PC-3 (cell line): ENCODE measurements at regions not wholly inside any gene's neighbourhood (a gene's known extent, or its start where the extent isn't known, plus 50 kb on each side); places are given as distances from the start of the nearest gene placed in this dataset.
A peak's percentile ranks its signal among the peaks of the same experiment; 100 is the strongest.

ENCODE experiments used
- ATAC-seq: fragments of 200-7000 bp; cut with Tn5 transposase; 2 replicates; pipeline ENCODE4 v1.9.1; 2020; ENCODE audit warnings: mild to moderate bottlenecking, moderate library complexity
- BruUV-seq: library from RNA; stranded (reverse); fragments of 400-500 nt; replicated peaks from 2 replicates; lab custom pipeline; 2021; lab: Mats Ljungman, UMichigan
- CTCF ChIA-PET: fragments of 300-600 bp; sonication (Branson Sonifier 250); formaldehyde crosslinking; loops from one replicate; lab custom pipeline; 2022; ENCODE audit warnings: antibody characterized with exemption; lab: Charles Lee
- POLR2A ChIA-PET: fragments of 300-600 bp; sonication (Branson Sonifier 250); formaldehyde crosslinking; loops from one replicate; lab custom pipeline; 2022; ENCODE audit warnings: antibody characterized with exemption; ENCODE audit not compliant: unreplicated experiment; lab: Charles Lee
- DNase-seq: peaks from one replicate; pipeline ENCODE4 v3.0.0-alpha.2; 2015
- H2AFZ ChIP-seq: fragments of 300-600 bp; sonication (generic); 2 replicates; pipeline ENCODE4 v1.6.0; 2016; ENCODE audit warnings: antibody characterized with exemption, low read length
- H3F3A ChIP-seq: fragments of 300-600 bp; sonication (generic); one replicate; pipeline ENCODE4 v1.6.0; 2017; ENCODE audit warnings: antibody characterized with exemption, low read length, control low read depth, mild to moderate bottlenecking; ENCODE audit not compliant: unreplicated experiment
- H3K27ac ChIP-seq: fragments of 300-600 bp; sonication (generic); 2 replicates; pipeline ENCODE4 v1.5.1; 2016; ENCODE audit warnings: mild to moderate bottlenecking, low read length
- H3K27me3 ChIP-seq: fragments of 300-600 bp; sonication (generic); 2 replicates; pipeline ENCODE4 v1.6.1; 2016; ENCODE audit warnings: low read length, mixed read lengths
- H3K36me3 ChIP-seq: fragments of 300-600 bp; sonication (generic); 2 replicates; pipeline ENCODE4 v1.6.1; 2016; ENCODE audit warnings: low read depth, mixed run types, low read length, mixed read lengths
- H3K4me1 ChIP-seq: fragments of 300-600 bp; sonication (generic); 2 replicates; pipeline ENCODE4 v1.5.1; 2016; ENCODE audit warnings: low read length; ENCODE audit not compliant: insufficient read depth
- H3K4me2 ChIP-seq: fragments of 300-600 bp; sonication (generic); 2 replicates; pipeline ENCODE4 v1.6.0; 2016; ENCODE audit warnings: low read length
- H3K4me3 ChIP-seq: fragments of 300-600 bp; sonication (generic); 2 replicates; pipeline ENCODE4 v1.5.1; 2016; ENCODE audit warnings: mild to moderate bottlenecking, low read length, mixed read lengths
- H3K79me2 ChIP-seq: fragments of 300-600 bp; sonication (generic); 2 replicates; pipeline ENCODE4 v1.6.1; 2017; ENCODE audit warnings: low read length, mixed read lengths
- H3K9ac ChIP-seq: fragments of 300-600 bp; sonication (generic); 2 replicates; pipeline ENCODE4 v1.6.0; 2016; ENCODE audit warnings: mild to moderate bottlenecking, low read length
- H3K9me2 ChIP-seq: fragments of 300-600 bp; sonication (generic); replicated peaks from 2 replicates; pipeline ENCODE4 v1.6.1; 2016; ENCODE audit warnings: mixed run types, low read length, mixed read lengths
- H3K9me3 ChIP-seq: fragments of 300-600 bp; sonication (generic); 2 replicates; pipeline ENCODE4 v1.6.1; 2016; ENCODE audit warnings: low read length, mixed read lengths
- H4K20me1 ChIP-seq: fragments of 300-600 bp; sonication (generic); 2 replicates; pipeline ENCODE4 v1.6.1; 2016; ENCODE audit warnings: low read length, mixed read lengths
- CTCF ChIP-seq: fragments of 300-600 bp; sonication (generic); conservative IDR thresholded peaks from 2 replicates; pipeline ENCODE4 v1.5.1; 2017; ENCODE audit warnings: antibody characterized with exemption, low read depth, mild to moderate bottlenecking, low read length
- EZH2 ChIP-seq: fragments of 300-600 bp; sonication (generic); IDR thresholded peaks from one replicate; pipeline ENCODE4 v1.6.1; 2017; ENCODE audit warnings: antibody characterized with exemption, mild to moderate bottlenecking, low read length; ENCODE audit not compliant: unreplicated experiment
- EZH2phosphoT487 ChIP-seq: fragments of 300-600 bp; sonication (generic); IDR thresholded peaks from 2 replicates; pipeline ENCODE4 v1.6.1; 2018; ENCODE audit warnings: mild to moderate bottlenecking, antibody characterized with exemption, low read length, borderline replicate concordance
- intact Hi-C: fragments of 100-400 bp; cut with micrococcal nuclease; formaldehyde crosslinking; loops from 2 replicates; pipeline ENCODE4 v1.9.0; 2023

GRCh38 chr7:45238806-45239205 is 81.2 kb downstream of the RAMP3 start:
- Histone ChIP-seq H3K27me3 (peaks cover 13% of the 10 kb centered on the region), H3K27ac (no peak overlapping the region)
- intact Hi-C loops: no loop called here

GRCh38 chr7:45239486-45239885 is 81.9 kb downstream of the RAMP3 start:
- no peak overlapping the region for H3K9ac ChIP-seq
- peaks cover 30% of the 10 kb centered on the region for H3K4me1 ChIP-seq
- BruUV-seq: no TSS peak
- H3K27ac ChIP-seq: peak overlapping the region; percentile 24; the same call in 1 of the 2 replicates
- H3K79me2 ChIP-seq: no peaks in the 10 kb centered on the region
- H3K4me2 ChIP-seq: peak overlapping the region; percentile 64
- H2AFZ ChIP-seq: no peak overlapping the region
- H3K27me3 ChIP-seq: peaks cover 6% of the 10 kb centered on the region
- intact Hi-C loops: no loop called here
- POLR2A ChIA-PET: no interaction called here
- H3K9me2 ChIP-seq: no peaks in the 10 kb centered on the region
- peak; percentile 72 for ATAC-seq
- CTCF ChIA-PET: no interaction called here
- H3K4me3 ChIP-seq: no peak overlapping the region
- no peaks in the 10 kb centered on the region for H3F3A ChIP-seq
- H3K9me3 ChIP-seq: no peaks in the 10 kb centered on the region
- no peaks in the 10 kb centered on the region for H4K20me1 ChIP-seq
- H3K36me3 ChIP-seq: no peaks in the 10 kb centered on the region
- no peak for TF ChIP-seq CTCF
- TF ChIP-seq EZH2phosphoT487: no peak
- no peak for TF ChIP-seq EZH2
- peak; percentile 86 for DNase-seq

More at GRCh38 chr7:45238806-45239205, 81.2 kb downstream of the RAMP3 start:
- Histone ChIP-seq H3K9me3 (no peaks in the 10 kb centered on the region), H3K4me1 (peaks cover 30% of the 10 kb centered on the region), H3K9me2 (no peaks in the 10 kb centered on the region), H4K20me1 (no peaks in the 10 kb centered on the region), H3F3A (no peaks in the 10 kb centered on the region), H3K36me3 (no peaks in the 10 kb centered on the region), H3K79me2 (no peaks in the 10 kb centered on the region), H3K4me3 (no peak overlapping the region), H3K4me2 (no peak overlapping the region), H3K9ac (no peak overlapping the region), H2AFZ (no peak overlapping the region)
- TF ChIP-seq CTCF (no peak), EZH2 (no peak), EZH2phosphoT487 (no peak)
- DNase-seq: peak; percentile 21
- POLR2A ChIA-PET: no interaction called here
- CTCF ChIA-PET: no interaction called here
- no peak; the same call in 1 of the 2 replicates for ATAC-seq
- BruUV-seq: no TSS peak

GRCh38 chr7:45240273-45240771 is 82.7 kb downstream of the RAMP3 start:
- ATAC-seq: peak; percentile 75
- CTCF ChIA-PET: interaction anchor here (0.6 kb wide), 1 partner anchor 241 kb away, joined by 4 read pairs; no protein-coding TSS in a partner anchor

More at GRCh38 chr7:45240273-45240771, 82.7 kb downstream of the RAMP3 start:
- Histone ChIP-seq H2AFZ (no peak overlapping the region), H3K36me3 (no peaks in the 10 kb centered on the region), H3K27me3 (peaks cover 6% of the 10 kb centered on the region; the same call in 1 of the 2 replicates), H3K4me2 (peak overlapping the region; percentile 64; the same call in 1 of the 2 replicates), H3K9me2 (no peaks in the 10 kb centered on the region), H3K9ac (no peak overlapping the region), H3K4me1 (peaks cover 30% of the 10 kb centered on the region), H4K20me1 (no peaks in the 10 kb centered on the region), H3K4me3 (no peak overlapping the region), H3F3A (no peaks in the 10 kb centered on the region), H3K79me2 (no peaks in the 10 kb centered on the region), H3K9me3 (no peaks in the 10 kb centered on the region), H3K27ac (peak overlapping the region; percentile 14; the same call in 1 of the 2 replicates)
- DNase-seq: peak; percentile 46
- TF ChIP-seq CTCF: no peak
- TF ChIP-seq EZH2phosphoT487: no peak
- no peak for TF ChIP-seq EZH2
- POLR2A ChIA-PET: no interaction called here
- intact Hi-C loops: no loop called here
- no TSS peak for BruUV-seq
